Right cardiac atrium (tissue), 5 donors: ENCODE measurements at regions not wholly inside any gene's neighbourhood (a gene's known extent, or its start where the extent isn't known, plus 50 kb on each side); places are given as distances from the start of the nearest gene placed in this dataset.
A peak's percentile ranks its signal among the peaks of the same experiment; 100 is the strongest.
"Not testable (repeated sequence)": the region's sequence is repeated elsewhere in the genome, so short reads cannot be mapped to it uniquely, and the experiment has no call there.

Experiments
- ATAC-seq, 2 donors: fragments of 200-7000 bp; cut with Tn5 transposase; one replicate each; pipeline versions ENCODE4 v1.8.0 to v1.9.1; 2020; ENCODE audit warnings: moderate library complexity in 2 of 2, mild to moderate bottlenecking in 1 of 2
- DNase-seq, 3 donors: peaks; one replicate each; pipeline ENCODE4 v3.0.0-alpha.2; 2020
- H3K27ac ChIP-seq: one replicate; pipeline ENCODE4 v1.5.1; 2013; ENCODE audit warnings: mild to moderate bottlenecking, low read length, control low read depth, moderate library complexity
- H3K27me3 ChIP-seq: one replicate; pipeline ENCODE4 v1.6.1; 2013; ENCODE audit not compliant: control insufficient read depth, insufficient read depth
- H3K4me1 ChIP-seq: one replicate; pipeline ENCODE4 v1.6.1; 2013; ENCODE audit warnings: low read length; ENCODE audit not compliant: control insufficient read depth, insufficient read depth
- H3K4me3 ChIP-seq: one replicate; pipeline ENCODE4 v1.5.1; 2013; ENCODE audit warnings: low read length, control low read depth
- H3K9me3 ChIP-seq: one replicate; pipeline ENCODE4 v1.6.1; 2013; ENCODE audit warnings: low read length; ENCODE audit not compliant: control insufficient read depth
- WGBS: extraction: QIAGEN DNeasy Blood & Tissue Kit; methylation state at CpG from one replicate; pipeline ENCODE4 v1.1.7; 2013; 5-methylcytosine and 5-hydroxymethylcytosine counted together
- intact Hi-C, 4 donors: fragments of 100-400 bp; cut with DNase I; formaldehyde crosslinking; loops; one replicate each; pipeline versions ENCODE4 v1.11.0 to v1.14.0; 2022 to 2023
- donor health status: healthy with polysubstance abuse.
- donor health status: DM: no; HTN: yes; CAD: no.
- donor health status: DM: no; HTN: no; CAD: no.
- donor health status: DM: no; HTN: yes; CAD: no; lungs with severe emphysema.
- donor health status: DM: yes; HTN: yes; CAD: no.

- Histone ChIP-seq H3K4me3 (no peak overlapping the region), H3K9me3 (no peaks in the 10 kb centered on the region), H3K27me3 (no peaks in the 10 kb centered on the region), H3K27ac (no peak overlapping the region), H3K4me1 (no peaks in the 10 kb centered on the region)
- intact Hi-C loops = no loop called here
- DNase-seq = peak in 1 of 3 donors; percentile 52
- WGBS = 38% methylated on average over 4 of the region's 4 CpGs
- no peak for ATAC-seq
Observed at GRCh38 chr2:13682540-13683272, 949.8 kb upstream of the LRATD1 start.

- 63% methylated on average over 1 of the region's 1 CpG for WGBS
- no peak overlapping the region for H3K27ac ChIP-seq
- DNase-seq = no peak
- H3K27me3 ChIP-seq = no peaks in the 10 kb centered on the region
- H3K4me3 ChIP-seq = no peak overlapping the region
- no peak for ATAC-seq
- no peaks in the 10 kb centered on the region for H3K9me3 ChIP-seq
- intact Hi-C loops = no loop called here
- H3K4me1 ChIP-seq = no peaks in the 10 kb centered on the region
Observed at GRCh38 chr2:13686262-13686661, 946.3 kb upstream of the LRATD1 start.

- no peaks in the 10 kb centered on the region for H3K9me3 ChIP-seq
- intact Hi-C loops = no loop called here
- no peaks in the 10 kb centered on the region for H3K4me1 ChIP-seq
- no peak overlapping the region for H3K4me3 ChIP-seq
- DNase-seq = no peak
- H3K27ac ChIP-seq = no peak overlapping the region
- no peaks in the 10 kb centered on the region for H3K27me3 ChIP-seq
- no peak for ATAC-seq
Observed at GRCh38 chr2:13694673-13695072, 937.8 kb upstream of the LRATD1 start.

- ATAC-seq = no peak
- intact Hi-C loops = no loop called here
- no peaks in the 10 kb centered on the region for H3K9me3 ChIP-seq
- no peaks in the 10 kb centered on the region for H3K4me1 ChIP-seq
- no peaks in the 10 kb centered on the region for H3K27me3 ChIP-seq
- WGBS = 87% methylated on average over 5 of the region's 5 CpGs
- H3K4me3 ChIP-seq = no peak overlapping the region
- no peak for DNase-seq
- no peak overlapping the region for H3K27ac ChIP-seq
Observed at GRCh38 chr2:13696601-13697000, 935.9 kb upstream of the LRATD1 start.

- Histone ChIP-seq H3K27ac (no peak overlapping the region), H3K27me3 (no peaks in the 10 kb centered on the region), H3K9me3 (no peaks in the 10 kb centered on the region), H3K4me1 (no peaks in the 10 kb centered on the region), H3K4me3 (no peak overlapping the region)
- no peak for ATAC-seq
- DNase-seq = no peak
- WGBS = 59% methylated on average over 1 of the region's 1 CpG
- intact Hi-C loops = no loop called here
Observed at GRCh38 chr2:13698847-13699246, 933.7 kb upstream of the LRATD1 start.

GRCh38 chr2:13699939-13700338, 932.6 kb upstream of the LRATD1 start:
- H3K4me3 ChIP-seq, H3K9me3 ChIP-seq, DNase-seq, ATAC-seq, H3K4me1 ChIP-seq, H3K27ac ChIP-seq, H3K27me3 ChIP-seq, intact Hi-C loops: not testable (repeated sequence)
- 59% methylated on average over 4 of the region's 4 CpGs for whole genome bisulfite sequencing

GRCh38 chr2:13711154-13711553, 921.4 kb upstream of the LRATD1 start:
- WGBS = 79% methylated on average over 2 of the region's 2 CpGs
- Histone ChIP-seq H3K9me3 (no peaks in the 10 kb centered on the region), H3K4me3 (no peak overlapping the region), H3K27me3 (no peaks in the 10 kb centered on the region), H3K27ac (no peak overlapping the region), H3K4me1 (no peaks in the 10 kb centered on the region)
- no peak for DNase-seq
- ATAC-seq = no peak
- intact Hi-C loops = no loop called here

GRCh38 chr2:13714466-13714865, 918.1 kb upstream of the LRATD1 start:
- H3K4me1 ChIP-seq = no peaks in the 10 kb centered on the region
- H3K9me3 ChIP-seq = no peaks in the 10 kb centered on the region
- H3K27me3 ChIP-seq = no peaks in the 10 kb centered on the region
- ATAC-seq (no peak), DNase-seq (no peak)
- no peak overlapping the region for H3K27ac ChIP-seq
- WGBS = 92% methylated on average over 3 of the region's 3 CpGs
- no peak overlapping the region for H3K4me3 ChIP-seq
- intact Hi-C loops = no loop called here

GRCh38 chr2:13725945-13726344, 906.6 kb upstream of the LRATD1 start:
- H3K27me3 ChIP-seq = no peaks in the 10 kb centered on the region
- DNase-seq (no peak), ATAC-seq (no peak)
- no peaks in the 10 kb centered on the region for H3K9me3 ChIP-seq
- WGBS = 79% methylated on average over 1 of the region's 1 CpG
- H3K4me3 ChIP-seq = no peak overlapping the region
- no peaks in the 10 kb centered on the region for H3K4me1 ChIP-seq
- intact Hi-C loops = no loop called here
- no peak overlapping the region for H3K27ac ChIP-seq

- DNase-seq (peak in 1 of 3 donors; percentile 2), ATAC-seq (no peak)
- Histone ChIP-seq H3K27me3 (no peaks in the 10 kb centered on the region), H3K4me1 (no peaks in the 10 kb centered on the region), H3K9me3 (peaks cover 3% of the 10 kb centered on the region), H3K27ac (no peak overlapping the region), H3K4me3 (no peak overlapping the region)
- WGBS = 41% methylated on average over 3 of the region's 3 CpGs
- intact Hi-C loops = no loop called here
Observed at GRCh38 chr2:13745330-13745729, 887.2 kb upstream of the LRATD1 start.

GRCh38 chr2:13751955-13752354, 880.6 kb upstream of the LRATD1 start:
- DNase-seq (no peak), ATAC-seq (no peak)
- Histone ChIP-seq H3K4me1 (no peaks in the 10 kb centered on the region), H3K9me3 (no peaks in the 10 kb centered on the region), H3K4me3 (no peak overlapping the region), H3K27ac (no peak overlapping the region), H3K27me3 (no peaks in the 10 kb centered on the region)
- WGBS = 84% methylated on average over 1 of the region's 1 CpG
- intact Hi-C loops = no loop called here

- Histone ChIP-seq H3K4me3 (no peak overlapping the region), H3K27ac (no peak overlapping the region), H3K27me3 (no peaks in the 10 kb centered on the region), H3K9me3 (no peaks in the 10 kb centered on the region), H3K4me1 (no peaks in the 10 kb centered on the region)
- ATAC-seq (no peak), DNase-seq (no peak)
- WGBS = 14% methylated on average over 1 of the region's 1 CpG
- intact Hi-C loops = no loop called here
Observed at GRCh38 chr2:13758412-13758811, 874.1 kb upstream of the LRATD1 start.
